Activated CD8-positive, alpha-beta T cell treated with anti-CD3 and anti-CD28 coated beads for 36 hours (primary cell): ENCODE measurements at regions not wholly inside any gene's neighbourhood (a gene's known extent, or its start where the extent isn't known, plus 50 kb on each side); places are given as distances from the start of the nearest gene placed in this dataset.
"Not testable (repeated sequence)": the region's sequence is repeated elsewhere in the genome, so short reads cannot be mapped to it uniquely, and the experiment has no call there.

Experiments used
- ATAC-seq: fragments of 200-7000 bp; cut with Tn5 transposase; one replicate; pipeline ENCODE4 v1.10.0; 2021; ENCODE audit warnings: mild to moderate bottlenecking, moderate library complexity
- CTCF ChIA-PET: fragments of 350-600 bp; sonication (Branson Sonifier 250); formaldehyde crosslinking; loops from one replicate; lab custom pipeline; 2021; ENCODE audit warnings: antibody characterized with exemption; lab: Charles Lee
- POLR2A ChIA-PET: fragments of 350-600 bp; sonication (Branson Sonifier 250); formaldehyde crosslinking; loops from one replicate; lab custom pipeline; 2021; ENCODE audit warnings: antibody characterized with exemption; lab: Charles Lee
- DNase-seq: peaks from one replicate; pipeline ENCODE4 v3.0.0-alpha.2; 2020
- H3K27ac Mint-ChIP-seq: one replicate; pipeline ENCODE4 v1.8.0; 2021; ENCODE audit warnings: mild to moderate bottlenecking, mixed read lengths
- H3K27me3 Mint-ChIP-seq: one replicate; pipeline ENCODE4 v1.8.0; 2021; ENCODE audit warnings: mixed read lengths
- H3K36me3 Mint-ChIP-seq: one replicate; pipeline ENCODE4 v1.8.0; 2021; ENCODE audit warnings: low read depth, mixed read lengths
- H3K4me1 Mint-ChIP-seq: one replicate; pipeline ENCODE4 v1.8.0; 2021; ENCODE audit warnings: low read depth, mixed read lengths
- H3K4me3 Mint-ChIP-seq: one replicate; pipeline ENCODE4 v1.8.0; 2021; ENCODE audit warnings: mild to moderate bottlenecking, moderate library complexity, mixed read lengths
- H3K9me3 Mint-ChIP-seq: one replicate; pipeline ENCODE4 v1.8.0; 2021; ENCODE audit warnings: mixed read lengths
- intact Hi-C: fragments of 100-400 bp; cut with micrococcal nuclease; formaldehyde crosslinking; loops from one replicate; pipeline ENCODE4 v1.10.0; 2022
- TF ChIP-seq, protein P1 (sequence below): fragments of 200-600 bp; IDR thresholded peaks from one replicate; pipeline ENCODE4 v1.8.0; 2022; ENCODE audit warnings: antibody characterized with exemption, mild to moderate bottlenecking

GRCh38 chr3:105281989-105282388, 84.7 kb upstream of the ALCAM start:
- ChIA-PET POLR2A (no interaction called here), CTCF (no interaction called here)
- TF ChIP-seq, protein P1, sequence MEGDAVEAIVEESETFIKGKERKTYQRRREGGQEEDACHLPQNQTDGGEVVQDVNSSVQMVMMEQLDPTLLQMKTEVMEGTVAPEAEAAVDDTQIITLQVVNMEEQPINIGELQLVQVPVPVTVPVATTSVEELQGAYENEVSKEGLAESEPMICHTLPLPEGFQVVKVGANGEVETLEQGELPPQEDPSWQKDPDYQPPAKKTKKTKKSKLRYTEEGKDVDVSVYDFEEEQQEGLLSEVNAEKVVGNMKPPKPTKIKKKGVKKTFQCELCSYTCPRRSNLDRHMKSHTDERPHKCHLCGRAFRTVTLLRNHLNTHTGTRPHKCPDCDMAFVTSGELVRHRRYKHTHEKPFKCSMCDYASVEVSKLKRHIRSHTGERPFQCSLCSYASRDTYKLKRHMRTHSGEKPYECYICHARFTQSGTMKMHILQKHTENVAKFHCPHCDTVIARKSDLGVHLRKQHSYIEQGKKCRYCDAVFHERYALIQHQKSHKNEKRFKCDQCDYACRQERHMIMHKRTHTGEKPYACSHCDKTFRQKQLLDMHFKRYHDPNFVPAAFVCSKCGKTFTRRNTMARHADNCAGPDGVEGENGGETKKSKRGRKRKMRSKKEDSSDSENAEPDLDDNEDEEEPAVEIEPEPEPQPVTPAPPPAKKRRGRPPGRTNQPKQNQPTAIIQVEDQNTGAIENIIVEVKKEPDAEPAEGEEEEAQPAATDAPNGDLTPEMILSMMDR = no peak
- ATAC-seq (no peak), DNase-seq (no peak)
- Mint-ChIP-seq H3K9me3 (no peaks in the 10 kb centered on the region), H3K4me1 (no peaks in the 10 kb centered on the region), H3K27me3 (peaks cover 3% of the 10 kb centered on the region), H3K4me3 (no peak overlapping the region), H3K36me3 (no peaks in the 10 kb centered on the region), H3K27ac (no peak overlapping the region)
- intact Hi-C loops = no loop called here

GRCh38 chr3:105284876-105285275, 81.8 kb upstream of the ALCAM start:
- Mint-ChIP-seq H3K4me3 (no peak overlapping the region), H3K4me1 (no peaks in the 10 kb centered on the region), H3K9me3 (no peaks in the 10 kb centered on the region), H3K27ac (no peak overlapping the region), H3K27me3 (no peaks in the 10 kb centered on the region), H3K36me3 (no peaks in the 10 kb centered on the region)
- CTCF ChIA-PET = no interaction called here
- intact Hi-C loops = no loop called here
- POLR2A ChIA-PET = no interaction called here
- TF ChIP-seq, protein P1 = no peak
- no peak for ATAC-seq
- DNase-seq = no peak

- ATAC-seq = no peak
Observed at GRCh38 chr3:105285653-105286241, 81.0 kb upstream of the ALCAM start.

DNA sequence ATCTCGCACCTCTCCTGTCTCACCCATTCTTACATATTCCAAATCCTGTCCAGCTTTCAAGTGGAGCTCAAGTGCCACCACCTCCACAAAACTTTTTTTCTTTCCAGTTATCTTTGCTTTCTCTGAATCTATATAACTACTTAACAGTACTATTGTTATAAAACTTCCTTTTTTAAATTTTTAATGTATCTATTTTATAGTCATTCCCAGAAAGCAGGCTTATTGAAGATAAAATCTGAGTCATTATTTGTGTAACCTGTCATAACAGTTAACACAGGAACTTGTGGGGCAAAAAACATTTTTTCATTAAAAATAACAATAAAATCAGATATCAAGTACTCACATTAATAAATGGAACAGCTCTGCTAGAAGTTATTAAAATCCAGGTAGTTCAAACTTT, 73.3 kb upstream of the ALCAM start:
- TF ChIP-seq, protein P1 = no peak
- intact Hi-C loops = no loop called here
- CTCF ChIA-PET = no interaction called here
- no peak for DNase-seq
- no peak for ATAC-seq
- Mint-ChIP-seq H3K4me3 (no peak overlapping the region), H3K27ac (no peak overlapping the region), H3K27me3 (peaks cover 2% of the 10 kb centered on the region), H3K9me3 (peaks cover 3% of the 10 kb centered on the region), H3K36me3 (no peaks in the 10 kb centered on the region), H3K4me1 (no peaks in the 10 kb centered on the region)
- POLR2A ChIA-PET = no interaction called here

More at GRCh38 chr3:105285653-105286241, 81.0 kb upstream of the ALCAM start:
- CTCF ChIA-PET = no interaction called here
- DNase-seq = no peak
- H3K27me3 Mint-ChIP-seq = no peaks in the 10 kb centered on the region
- H3K4me3 Mint-ChIP-seq = no peak overlapping the region
- intact Hi-C loops = no loop called here
- H3K9me3 Mint-ChIP-seq = no peaks in the 10 kb centered on the region
- TF ChIP-seq, protein P1 = no peak
- no peaks in the 10 kb centered on the region for H3K36me3 Mint-ChIP-seq
- POLR2A ChIA-PET = no interaction called here
- H3K4me1 Mint-ChIP-seq = no peaks in the 10 kb centered on the region
- H3K27ac Mint-ChIP-seq = no peak overlapping the region

DNA sequence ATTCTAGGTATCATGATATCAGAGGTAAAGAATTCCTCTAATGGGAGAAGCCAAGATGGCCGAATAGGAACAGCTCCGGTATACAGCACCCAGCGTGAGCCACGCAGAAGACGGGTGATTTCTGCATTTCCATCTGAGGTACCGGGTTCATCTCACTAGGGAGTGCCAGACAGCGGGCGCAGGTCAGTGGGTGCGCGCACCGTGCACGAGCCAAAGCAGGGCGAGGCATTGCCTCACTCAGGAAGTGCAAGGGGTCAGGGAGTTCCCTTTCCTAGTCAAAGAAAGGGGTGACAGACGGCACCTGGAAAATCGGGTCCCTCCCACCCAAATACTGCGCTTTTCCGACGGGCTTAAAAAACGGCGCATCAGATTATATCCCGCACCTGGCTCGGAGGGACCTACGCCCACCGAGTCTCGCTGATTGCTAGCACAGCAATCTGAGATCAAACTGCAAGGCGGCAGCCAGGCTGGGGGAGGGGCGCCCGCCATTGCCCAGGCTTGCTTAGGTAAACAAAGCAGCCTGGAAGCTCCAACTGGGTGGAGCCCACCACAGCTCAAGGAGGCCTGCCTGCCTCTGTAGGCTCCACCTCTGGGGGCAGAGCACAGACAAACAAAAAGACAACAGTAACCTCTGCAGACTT, 70.4 kb upstream of the ALCAM start:
- intact Hi-C loops, H3K9me3 Mint-ChIP-seq, H3K27ac Mint-ChIP-seq, H3K4me1 Mint-ChIP-seq, H3K4me3 Mint-ChIP-seq, DNase-seq, H3K36me3 Mint-ChIP-seq, H3K27me3 Mint-ChIP-seq, CTCF ChIA-PET, ATAC-seq, POLR2A ChIA-PET: not testable (repeated sequence)
